22Rv1 (cell line): ENCODE measurements at regions not wholly inside any gene's neighbourhood (a gene's known extent, or its start where the extent isn't known, plus 50 kb on each side); places are given as distances from the start of the nearest gene placed in this dataset.

ENCODE experiments used
- ZFX ChIP-seq: fragments of 450-650 bp; IDR thresholded peaks from 2 replicates; pipeline ENCODE4 v1.6.1; 2017; ENCODE audit warnings: antibody characterized with exemption, borderline replicate concordance
- TF ChIP-seq, protein P1 (sequence below): fragments of 450-650 bp; IDR thresholded peaks from 2 replicates; pipeline ENCODE4 v1.5.1; 2017; ENCODE audit warnings: mild to moderate bottlenecking

DNA sequence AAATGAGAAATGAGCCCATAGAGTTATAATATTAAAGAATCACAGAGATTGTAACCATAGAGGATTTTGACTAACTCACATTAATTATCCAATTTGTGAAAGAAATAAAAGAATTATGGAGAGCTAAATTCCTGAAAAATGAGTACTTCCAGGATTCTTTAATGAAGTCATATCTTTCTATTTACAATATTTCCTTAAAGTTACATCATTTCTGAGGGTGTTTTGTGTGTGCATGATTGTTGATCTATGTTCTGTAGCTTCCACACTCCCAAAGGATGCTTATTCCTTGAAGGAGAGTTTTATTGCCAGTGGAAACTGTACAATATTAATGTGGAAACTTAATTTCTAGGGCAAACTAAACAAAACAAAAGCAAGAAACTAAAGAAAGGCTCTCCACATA is 299.6 kb downstream of the MDFIC start:
- TF ChIP-seq, protein P1, sequence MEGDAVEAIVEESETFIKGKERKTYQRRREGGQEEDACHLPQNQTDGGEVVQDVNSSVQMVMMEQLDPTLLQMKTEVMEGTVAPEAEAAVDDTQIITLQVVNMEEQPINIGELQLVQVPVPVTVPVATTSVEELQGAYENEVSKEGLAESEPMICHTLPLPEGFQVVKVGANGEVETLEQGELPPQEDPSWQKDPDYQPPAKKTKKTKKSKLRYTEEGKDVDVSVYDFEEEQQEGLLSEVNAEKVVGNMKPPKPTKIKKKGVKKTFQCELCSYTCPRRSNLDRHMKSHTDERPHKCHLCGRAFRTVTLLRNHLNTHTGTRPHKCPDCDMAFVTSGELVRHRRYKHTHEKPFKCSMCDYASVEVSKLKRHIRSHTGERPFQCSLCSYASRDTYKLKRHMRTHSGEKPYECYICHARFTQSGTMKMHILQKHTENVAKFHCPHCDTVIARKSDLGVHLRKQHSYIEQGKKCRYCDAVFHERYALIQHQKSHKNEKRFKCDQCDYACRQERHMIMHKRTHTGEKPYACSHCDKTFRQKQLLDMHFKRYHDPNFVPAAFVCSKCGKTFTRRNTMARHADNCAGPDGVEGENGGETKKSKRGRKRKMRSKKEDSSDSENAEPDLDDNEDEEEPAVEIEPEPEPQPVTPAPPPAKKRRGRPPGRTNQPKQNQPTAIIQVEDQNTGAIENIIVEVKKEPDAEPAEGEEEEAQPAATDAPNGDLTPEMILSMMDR, result no peak
- TF ChIP-seq ZFX, result no peak
